ENCODE measurements at regions not wholly inside any gene's neighbourhood (a gene's known extent, or its start where the extent isn't known, plus 50 kb on each side); places are given as distances from the start of the nearest gene placed in this dataset.

DNA sequence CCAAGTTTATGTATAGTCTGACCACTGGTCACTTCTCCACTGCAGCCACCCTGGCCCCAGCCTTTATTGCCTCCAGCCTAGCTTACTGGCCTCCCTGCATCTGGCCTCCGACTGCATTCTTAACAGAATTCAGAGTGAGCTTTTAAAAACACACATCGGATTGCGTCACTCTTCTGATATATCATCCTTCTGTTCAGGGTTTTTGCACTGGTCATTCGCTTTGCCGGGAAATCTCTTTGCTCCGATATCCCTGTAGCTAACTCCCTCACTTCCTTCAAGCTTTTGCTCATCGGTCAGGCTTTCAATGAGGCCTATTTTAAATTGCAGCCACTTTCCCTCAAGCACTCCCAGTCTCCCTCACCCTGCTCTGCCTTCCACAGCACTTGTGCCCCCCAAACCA is 101.6 kb upstream of the DLX2 start:
- no peak for DNase-seq (ENCODE audit: low read depth)

DNA sequence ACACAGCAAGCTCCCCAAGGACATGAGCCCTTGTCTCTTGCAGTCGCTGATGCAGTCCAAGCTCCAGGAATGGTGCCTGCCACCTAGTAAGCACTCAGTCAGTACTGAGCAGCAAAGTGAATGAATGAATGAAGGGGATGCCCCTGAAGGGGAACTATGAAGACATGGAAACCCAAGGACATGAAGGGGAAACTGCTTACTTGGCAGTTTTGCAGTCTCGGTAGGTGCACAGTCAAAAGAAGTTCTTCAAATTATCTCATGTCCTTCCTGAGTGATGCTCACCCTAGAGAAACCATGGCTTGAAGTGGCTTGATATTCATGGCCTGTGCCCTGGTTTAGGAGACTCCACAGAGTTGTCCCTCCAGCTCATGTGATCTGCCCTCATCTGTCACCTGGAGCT is 102.1 kb upstream of the DLX2 start:
- DNase-seq (ENCODE audit: low read depth): no peak

- DNase-seq (ENCODE audit: low read depth): no peak
Measured at GRCh38 chr2:172205292-172205691, 102.6 kb upstream of the DLX2 start.

DNA sequence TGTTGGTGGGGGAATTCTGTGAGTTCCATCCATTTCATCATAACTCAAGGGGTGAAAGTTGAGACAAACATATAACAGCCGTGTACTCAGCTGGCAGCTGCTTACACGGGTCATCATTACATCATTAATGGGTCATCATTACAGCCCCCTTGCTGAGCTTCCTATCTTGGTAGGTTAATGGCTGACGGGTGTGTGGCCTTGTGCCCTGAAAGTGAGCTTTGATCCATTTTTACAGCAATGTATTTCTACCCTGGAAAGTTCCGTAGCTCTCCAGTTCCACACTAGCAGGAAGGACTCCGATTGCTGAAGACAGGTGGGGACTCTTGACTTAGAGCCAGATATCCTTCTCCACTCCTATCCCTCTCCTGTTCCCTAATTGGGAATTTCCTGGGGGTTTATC is 105.2 kb upstream of the DLX2 start:
- DNase-seq (ENCODE audit: low read depth): no peak

DNA sequence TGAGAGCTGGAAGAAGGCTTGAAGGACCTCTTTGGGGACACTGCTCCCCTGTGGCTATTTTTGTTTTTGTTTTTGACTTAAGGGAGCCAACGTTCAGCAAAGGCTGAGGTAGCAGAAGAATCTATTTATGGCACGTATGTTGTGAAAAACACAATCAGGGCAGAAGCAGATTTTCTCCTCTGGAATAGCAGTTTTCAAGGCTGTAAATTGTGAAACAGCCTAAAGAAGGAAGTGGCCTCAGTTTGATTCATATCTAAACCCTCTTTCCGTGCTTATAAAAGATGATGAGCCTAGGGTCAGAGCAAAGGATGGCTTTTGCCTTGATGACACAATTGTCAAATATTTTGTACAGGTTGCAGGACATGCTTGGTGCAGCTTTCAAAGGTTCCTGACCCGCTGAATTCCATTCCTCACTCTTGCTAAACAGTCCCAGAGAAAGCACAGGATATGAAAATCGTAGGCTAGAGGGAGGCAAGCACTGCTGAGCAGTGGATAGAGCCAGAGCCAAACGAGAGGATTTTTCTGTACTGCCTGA is 106.2 kb upstream of the DLX2 start:
- no peak for DNase-seq (ENCODE audit: low read depth)

DNA sequence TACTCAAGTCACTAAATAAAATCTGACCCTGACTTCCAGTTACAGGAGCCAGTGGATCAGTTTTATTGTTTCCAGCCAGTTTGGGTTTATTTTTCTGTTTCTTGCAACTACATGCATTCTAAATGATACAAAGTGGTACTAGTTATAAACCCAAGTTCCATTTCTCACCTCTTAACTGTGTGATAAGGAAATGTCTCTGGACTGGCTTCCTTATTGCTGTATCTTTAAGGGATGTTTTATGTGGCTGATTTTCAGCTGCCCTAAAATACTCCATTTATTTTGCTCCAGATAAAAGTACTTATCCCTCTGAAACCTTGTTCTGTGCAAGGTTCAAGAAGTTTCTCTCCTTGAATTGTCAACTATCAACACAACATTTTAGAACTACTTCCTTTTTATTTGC is 107.9 kb upstream of the DLX2 start:
- no peak for DNase-seq (ENCODE audit: low read depth)

- DNase-seq (ENCODE audit: low read depth): no peak
Measured at GRCh38 chr2:172211512-172211911, 108.8 kb upstream of the DLX2 start.

- no peak for DNase-seq (ENCODE audit: low read depth)
Measured at GRCh38 chr2:172213116-172213860, 110.6 kb upstream of the DLX2 start.

GRCh38 chr2:172214252-172214651 is 111.6 kb upstream of the DLX2 start:
- DNase-seq (ENCODE audit: low read depth): no peak

- no peak for DNase-seq (ENCODE audit: low read depth)
Measured at GRCh38 chr2:172215172-172215935, 112.7 kb upstream of the DLX2 start.

DNA sequence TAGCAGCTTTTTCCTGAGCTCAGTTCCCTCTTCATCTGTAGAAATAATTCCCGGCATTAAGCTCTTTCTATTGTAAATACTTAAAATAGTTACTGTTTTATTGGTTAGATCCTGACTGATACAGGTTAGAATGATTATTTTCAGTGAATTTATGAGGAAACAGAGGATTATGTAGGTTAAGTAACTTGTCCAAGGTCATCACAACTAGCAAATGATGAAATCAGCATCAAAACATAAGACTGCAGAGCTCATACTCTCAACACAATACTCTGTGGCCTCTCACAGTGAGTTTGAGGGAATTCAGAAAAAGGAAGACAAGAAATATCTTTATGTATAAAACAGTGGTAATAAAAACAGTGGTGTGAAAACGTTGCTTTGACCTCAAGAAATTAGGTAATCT is 113.2 kb upstream of the DLX2 start:
- no peak for DNase-seq (ENCODE audit: low read depth)

DNA sequence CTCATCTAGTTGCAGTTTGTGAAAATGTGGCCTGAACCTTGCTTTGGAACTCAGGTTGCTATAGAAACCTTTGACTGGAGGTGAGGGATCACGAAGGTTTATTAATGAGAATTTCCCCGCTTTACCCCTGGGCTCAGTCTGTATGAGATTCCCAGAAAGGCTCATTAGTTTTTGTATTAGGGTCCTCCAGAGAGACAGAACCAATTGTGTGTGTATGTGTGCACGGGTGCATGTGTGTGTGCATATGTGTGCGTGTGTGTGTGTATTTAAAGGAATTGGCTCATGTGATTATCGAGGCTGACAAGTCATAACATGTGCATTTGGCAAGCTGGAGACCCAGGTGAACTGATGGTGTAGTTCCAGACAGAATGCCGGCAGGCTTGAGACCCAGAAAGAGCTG is 113.8 kb upstream of the DLX2 start:
- no peak for DNase-seq (ENCODE audit: low read depth)

GRCh38 chr2:172219201-172219600 is 116.5 kb upstream of the DLX2 start:
- no peak for DNase-seq (ENCODE audit: low read depth)

DNA sequence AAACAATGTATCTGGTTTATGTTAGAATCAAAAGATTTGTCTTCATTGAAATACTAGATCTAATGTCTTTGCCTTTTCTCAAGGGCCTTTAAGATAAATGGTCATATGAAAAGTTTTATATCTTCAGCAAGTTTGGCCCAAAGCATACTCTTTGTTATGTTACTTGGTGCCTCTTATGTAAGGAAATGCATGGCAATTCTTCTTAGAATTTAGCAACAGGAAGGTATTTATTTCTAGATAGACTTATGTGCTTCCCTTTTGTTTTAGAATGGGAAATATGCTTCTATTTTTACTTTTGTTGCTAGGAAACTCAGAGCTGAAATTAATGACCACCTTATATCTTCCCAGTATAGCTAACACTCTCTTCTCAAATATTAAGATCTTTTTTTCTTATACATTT is 117.4 kb upstream of the DLX2 start:
- DNase-seq (ENCODE audit: low read depth): no peak

- DNase-seq (ENCODE audit: low read depth): no peak
Measured at GRCh38 chr2:172223601-172224054, 120.9 kb upstream of the DLX2 start.

- no peak for DNase-seq (ENCODE audit: low read depth)
Measured at GRCh38 chr2:172225786-172226185, 123.1 kb upstream of the DLX2 start.

GRCh38 chr2:172226244-172227061 is 123.8 kb upstream of the DLX2 start:
- no peak for DNase-seq (ENCODE audit: low read depth)

- no peak for DNase-seq (ENCODE audit: low read depth)
Measured at GRCh38 chr2:172227719-172228118, 125.0 kb upstream of the DLX2 start.

DNA sequence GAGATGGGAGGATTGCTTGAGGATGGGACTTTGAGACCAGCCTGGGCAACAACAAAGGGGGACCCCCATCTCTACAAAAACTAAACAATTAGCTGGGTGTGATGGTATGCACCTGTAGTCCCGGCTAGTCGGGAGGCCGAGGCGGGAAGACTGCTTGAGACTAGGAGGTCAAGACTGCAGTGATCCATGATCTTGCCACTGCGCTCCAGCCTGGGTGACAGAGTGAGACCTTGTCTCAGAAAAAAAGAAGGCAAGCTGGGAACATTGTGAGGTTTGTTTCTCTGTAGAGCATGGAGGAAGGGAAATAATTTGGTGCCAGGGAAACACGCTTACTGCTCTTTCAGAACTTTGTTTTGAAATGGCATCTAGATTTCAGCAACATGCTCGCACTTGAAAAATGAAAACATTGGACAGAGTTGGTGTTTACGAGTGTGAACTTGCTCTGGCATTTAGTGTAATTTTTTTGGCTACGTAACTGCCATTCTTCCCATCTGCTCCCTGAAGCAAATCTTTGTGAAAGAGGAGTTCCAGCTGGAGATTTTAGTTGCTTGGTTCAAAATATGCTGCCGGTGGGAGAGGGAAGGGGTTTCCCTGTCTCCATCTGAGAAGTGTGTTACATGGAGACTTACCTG is 125.6 kb upstream of the DLX2 start:
- no peak for DNase-seq (ENCODE audit: low read depth)

DNA sequence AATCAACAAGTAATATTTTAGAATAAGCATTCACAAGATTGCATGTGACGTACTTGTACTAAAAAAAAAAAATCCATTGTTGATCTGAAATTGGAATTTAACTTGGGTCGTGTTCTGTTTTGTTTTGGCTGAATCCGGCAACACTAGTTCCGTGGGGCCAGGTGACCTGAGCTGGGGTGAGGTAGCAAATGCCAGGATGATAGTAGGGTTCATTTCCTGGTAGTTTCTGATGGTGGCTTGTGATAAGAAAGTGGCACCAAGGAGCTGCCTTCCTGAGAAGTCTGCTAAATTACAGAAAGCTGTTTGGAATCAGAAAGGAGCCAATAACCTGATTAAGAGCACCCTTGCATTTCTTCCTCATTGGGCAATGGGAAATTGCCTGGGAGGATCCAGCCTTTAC is 126.4 kb upstream of the DLX2 start:
- no peak for DNase-seq (ENCODE audit: low read depth)

DNA sequence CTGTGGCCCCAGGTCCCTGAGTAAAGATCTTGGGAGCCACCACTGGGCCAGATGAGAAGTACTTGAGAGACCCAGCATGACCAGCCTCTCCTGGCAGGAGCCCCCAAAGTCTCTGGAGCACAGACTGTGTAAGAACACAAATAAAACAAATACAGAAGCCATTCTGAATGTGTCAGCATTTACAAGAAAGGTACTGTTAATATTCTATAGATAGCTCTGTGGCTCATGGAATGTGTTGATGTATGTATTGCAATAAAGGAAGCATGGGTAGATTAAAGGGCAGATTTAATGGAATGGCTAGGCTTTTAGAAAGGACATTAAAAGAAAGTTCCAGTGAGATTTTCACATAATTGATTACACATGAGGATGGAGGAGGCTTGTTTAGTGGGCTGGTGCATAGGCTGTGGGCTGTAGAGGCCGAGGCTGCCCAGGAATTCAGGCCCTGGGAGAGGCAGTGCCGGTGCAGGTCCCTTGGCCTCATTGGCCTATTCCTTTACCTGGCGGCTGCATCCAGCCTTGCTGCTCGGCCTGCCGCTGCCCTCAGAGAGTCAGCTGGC is 127.7 kb upstream of the DLX2 start:
- no peak for DNase-seq (ENCODE audit: low read depth)
